ENCODE measurements at regions not wholly inside any gene's neighbourhood (a gene's known extent, or its start where the extent isn't known, plus 50 kb on each side); places are given as distances from the start of the nearest gene placed in this dataset.

DNA sequence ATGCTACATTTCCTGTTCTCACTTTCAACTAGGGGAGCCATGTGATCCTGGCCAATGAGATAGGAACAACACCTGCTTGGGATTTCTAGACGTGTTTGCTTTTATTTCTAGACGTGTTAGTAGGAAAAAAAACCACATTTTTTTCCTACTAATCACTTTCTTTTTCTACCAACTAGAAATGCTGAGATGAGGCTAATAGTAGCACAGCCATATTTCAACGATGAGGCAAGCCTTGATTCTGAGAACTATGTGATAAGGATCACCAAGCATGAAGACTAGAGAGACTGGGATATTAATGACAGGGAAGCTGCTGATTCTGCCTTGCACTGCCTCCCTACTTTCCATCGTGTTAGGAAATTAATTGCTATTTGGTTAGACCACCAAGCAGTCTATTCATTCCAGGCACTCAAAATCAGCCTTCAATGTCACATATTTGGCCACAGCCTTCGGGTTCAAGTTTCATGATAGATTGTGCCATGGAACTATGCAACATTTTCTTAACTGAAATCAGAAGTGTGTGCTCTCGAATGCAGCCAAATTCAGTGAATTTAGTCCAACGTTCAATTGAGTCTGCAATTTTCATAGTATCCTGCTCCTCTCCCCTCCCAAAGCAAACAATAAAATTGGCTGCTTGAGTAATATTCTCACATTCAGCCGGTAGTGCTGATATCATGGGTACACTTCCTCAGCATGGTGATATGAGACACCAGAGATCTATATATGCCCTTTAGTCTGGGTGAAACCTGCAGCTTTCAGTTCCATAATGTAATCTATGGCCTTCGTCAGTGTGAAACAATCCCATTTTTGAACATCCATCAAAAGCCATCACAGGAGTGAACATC lies 98.1 kb downstream of the GPR37 start:
- DNase-seq (ENCODE audit: low spot score in 2 of 2) (no peak), ATAC-seq (replicated peaks; ENCODE audit: extremely low read depth, poor library complexity, severe bottlenecking) (no peak)
- Mint-ChIP-seq H3K27ac (ENCODE audit: low read depth) (no peak overlapping the region), H3K9me3 (peaks cover 9% of the 10 kb centered on the region), H3K4me1 (no peaks in the 10 kb centered on the region), H3K4me3 (no peak overlapping the region), H3K27me3 (no peaks in the 10 kb centered on the region), H3K36me3 (ENCODE audit: insufficient read depth) (no peaks in the 10 kb centered on the region)

DNA sequence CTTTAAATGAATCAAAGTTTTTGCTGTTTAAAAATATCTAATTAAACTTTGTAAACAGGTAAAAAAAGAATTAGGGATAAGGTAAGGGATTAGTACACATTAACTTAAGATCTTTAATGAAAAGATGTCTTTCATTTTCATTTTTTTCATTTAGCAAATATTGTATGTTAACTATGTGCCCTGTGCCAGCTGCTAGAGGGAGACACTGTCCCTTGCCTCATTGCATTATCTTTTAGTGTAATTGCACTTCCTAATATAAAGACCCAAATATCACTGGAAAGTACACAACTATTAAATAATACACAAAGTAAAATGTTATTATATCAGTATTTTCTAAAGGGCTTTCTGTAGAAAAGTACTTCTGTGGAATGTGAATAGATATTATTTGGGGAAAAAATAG lies 102.7 kb downstream of the GPR37 start:
- no peak for DNase-seq (ENCODE audit: low spot score in 2 of 2)
- no peak for ATAC-seq (replicated peaks; ENCODE audit: extremely low read depth, poor library complexity, severe bottlenecking)
- Mint-ChIP-seq H3K27ac (ENCODE audit: low read depth) (no peak overlapping the region), H3K36me3 (ENCODE audit: insufficient read depth) (no peaks in the 10 kb centered on the region), H3K4me3 (no peak overlapping the region), H3K27me3 (no peaks in the 10 kb centered on the region), H3K4me1 (no peaks in the 10 kb centered on the region), H3K9me3 (peaks cover 9% of the 10 kb centered on the region)

DNA sequence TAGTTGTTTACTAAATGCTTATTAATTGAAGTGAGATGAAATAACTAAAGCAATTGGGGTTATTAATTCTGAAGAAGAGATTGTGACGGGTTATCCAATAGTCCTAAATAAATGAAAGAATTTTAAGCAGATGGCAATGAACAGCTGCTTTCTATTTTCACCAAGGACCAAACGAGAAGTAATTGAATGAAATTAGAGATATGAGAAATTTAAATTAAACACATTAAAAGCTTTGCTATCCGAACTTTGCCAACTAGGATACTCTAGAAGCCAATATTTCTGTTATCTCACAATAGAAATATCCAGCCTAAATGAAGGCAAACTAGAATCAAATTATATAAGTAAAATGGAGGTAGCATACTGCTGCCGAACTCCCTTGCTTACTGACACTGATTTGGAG lies 103.2 kb downstream of the GPR37 start:
- H3K27me3 Mint-ChIP-seq: no peaks in the 10 kb centered on the region
- no peaks in the 10 kb centered on the region for H3K4me1 Mint-ChIP-seq
- no peak overlapping the region for H3K27ac Mint-ChIP-seq (ENCODE audit: low read depth)
- ATAC-seq (replicated peaks; ENCODE audit: extremely low read depth, poor library complexity, severe bottlenecking): no peak
- no peaks in the 10 kb centered on the region for H3K36me3 Mint-ChIP-seq (ENCODE audit: insufficient read depth)
- peaks cover 9% of the 10 kb centered on the region for H3K9me3 Mint-ChIP-seq
- no peak for DNase-seq (ENCODE audit: low spot score in 2 of 2)
- no peak overlapping the region for H3K4me3 Mint-ChIP-seq

DNA sequence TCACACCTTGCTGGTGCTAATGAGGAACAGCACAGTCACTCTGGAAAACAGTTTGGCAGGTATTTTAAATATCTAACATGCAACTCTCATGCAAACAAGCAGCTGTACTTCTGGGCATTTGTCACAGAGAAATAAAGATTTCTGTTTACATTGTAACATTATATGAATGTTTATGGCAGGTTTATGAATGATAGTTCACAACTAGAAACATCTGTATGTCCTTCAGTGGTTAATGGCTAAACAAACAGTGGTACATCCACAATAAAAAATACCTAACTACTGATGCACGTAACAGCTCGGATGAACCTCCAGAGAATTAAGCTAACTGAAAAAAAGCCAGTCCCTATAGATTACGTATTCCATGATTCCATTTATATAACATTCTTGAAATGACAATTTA lies 109.6 kb downstream of the GPR37 start:
- ATAC-seq (replicated peaks; ENCODE audit: extremely low read depth, poor library complexity, severe bottlenecking) (no peak), DNase-seq (ENCODE audit: low spot score in 2 of 2) (no peak)

DNA sequence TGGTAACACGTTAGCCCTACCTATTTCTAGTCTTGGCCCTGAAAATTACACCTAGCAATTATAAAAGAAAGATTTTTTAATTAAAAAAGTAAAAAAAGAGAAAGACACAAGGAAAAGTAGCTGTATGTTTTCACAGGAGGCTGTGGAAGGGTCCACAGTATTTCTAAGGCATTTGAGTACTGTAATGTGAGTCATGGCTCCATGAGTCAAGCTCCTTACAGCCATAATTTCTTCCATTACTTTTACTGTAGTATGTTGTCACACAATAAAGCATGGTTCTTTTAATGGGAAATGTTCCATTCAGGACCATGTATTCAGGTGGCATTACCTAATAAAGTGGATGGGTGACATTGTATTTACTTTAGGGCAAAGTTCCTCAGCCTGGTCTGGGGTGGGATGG lies 113.4 kb downstream of the GPR37 start:
- Mint-ChIP-seq H3K4me1 (peaks cover 13% of the 10 kb centered on the region), H3K9me3 (peaks cover 6% of the 10 kb centered on the region), H3K27me3 (no peaks in the 10 kb centered on the region), H3K27ac (ENCODE audit: low read depth) (no peak overlapping the region), H3K4me3 (no peak overlapping the region), H3K36me3 (ENCODE audit: insufficient read depth) (no peaks in the 10 kb centered on the region)
- no peak for DNase-seq (ENCODE audit: low spot score in 2 of 2)
- no peak for ATAC-seq (replicated peaks; ENCODE audit: extremely low read depth, poor library complexity, severe bottlenecking)

More for the DNA sequence above, 109.6 kb downstream of the GPR37 start:
- H3K4me3 Mint-ChIP-seq: no peak overlapping the region
- no peaks in the 10 kb centered on the region for H3K4me1 Mint-ChIP-seq
- no peaks in the 10 kb centered on the region for H3K27me3 Mint-ChIP-seq
- H3K9me3 Mint-ChIP-seq: no peaks in the 10 kb centered on the region
- no peaks in the 10 kb centered on the region for H3K36me3 Mint-ChIP-seq (ENCODE audit: insufficient read depth)
- no peak overlapping the region for H3K27ac Mint-ChIP-seq (ENCODE audit: low read depth)

DNA sequence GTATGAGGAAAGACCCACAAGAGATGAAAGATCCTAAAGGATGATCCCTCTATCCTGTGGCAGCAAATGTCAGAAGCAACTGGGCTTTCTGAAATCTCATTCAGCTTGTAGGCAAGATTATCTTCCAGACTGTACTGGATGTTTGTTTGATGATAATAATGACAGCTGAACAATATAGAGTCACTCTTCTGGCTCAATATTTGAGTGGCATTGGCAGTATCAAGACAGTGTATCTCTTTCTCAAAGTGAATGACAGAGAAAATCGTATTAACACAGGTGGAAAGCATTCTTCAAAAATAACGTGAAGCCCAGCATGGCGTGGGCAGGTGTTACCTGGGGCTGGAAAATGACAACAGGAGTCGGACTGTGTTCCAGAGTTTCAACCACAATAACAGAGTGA lies 114.5 kb downstream of the GPR37 start:
- peaks cover 6% of the 10 kb centered on the region for H3K9me3 Mint-ChIP-seq
- peaks cover 13% of the 10 kb centered on the region for H3K4me1 Mint-ChIP-seq
- ATAC-seq (replicated peaks; ENCODE audit: extremely low read depth, poor library complexity, severe bottlenecking): no peak
- no peak overlapping the region for H3K4me3 Mint-ChIP-seq
- no peak for DNase-seq (ENCODE audit: low spot score in 2 of 2)
- H3K27ac Mint-ChIP-seq (ENCODE audit: low read depth): no peak overlapping the region
- H3K36me3 Mint-ChIP-seq (ENCODE audit: insufficient read depth): no peaks in the 10 kb centered on the region
- no peaks in the 10 kb centered on the region for H3K27me3 Mint-ChIP-seq

DNA sequence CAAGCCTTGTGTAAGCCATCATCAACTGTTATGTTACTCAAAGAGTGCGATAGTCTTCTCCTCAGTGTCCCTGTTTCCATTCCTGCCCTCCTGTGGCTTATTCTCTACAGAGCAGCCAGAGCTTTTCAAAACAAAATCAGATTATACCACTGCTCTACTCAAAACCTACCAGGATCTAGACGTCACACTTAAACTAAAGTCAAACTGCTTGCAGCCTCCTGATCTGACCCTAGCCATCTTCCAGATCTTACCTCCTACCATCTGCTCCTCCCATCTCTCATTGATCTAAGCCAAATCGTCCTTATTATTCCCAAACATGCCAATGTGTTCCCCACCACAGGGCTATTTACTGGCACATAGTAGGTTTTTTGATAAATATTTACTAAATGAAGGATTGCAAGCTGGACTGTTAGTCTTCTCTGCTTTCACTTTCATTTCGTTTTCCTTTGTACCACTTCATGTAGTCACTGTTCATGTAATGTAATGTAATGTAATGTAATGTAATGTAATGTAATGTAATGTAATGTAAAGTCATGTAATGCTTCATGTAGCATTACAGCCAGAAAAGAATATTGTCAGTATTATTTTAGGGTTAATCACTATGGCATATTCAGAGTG lies 116.1 kb downstream of the GPR37 start:
- no peaks in the 10 kb centered on the region for H3K27me3 Mint-ChIP-seq
- ATAC-seq (replicated peaks; ENCODE audit: extremely low read depth, poor library complexity, severe bottlenecking): no peak
- peaks cover 13% of the 10 kb centered on the region for H3K4me1 Mint-ChIP-seq
- no peak for DNase-seq (ENCODE audit: low spot score in 2 of 2)
- H3K27ac Mint-ChIP-seq (ENCODE audit: low read depth): peak overlapping the region; percentile 80
- H3K9me3 Mint-ChIP-seq: peaks cover 6% of the 10 kb centered on the region
- H3K36me3 Mint-ChIP-seq (ENCODE audit: insufficient read depth): no peaks in the 10 kb centered on the region
- H3K4me3 Mint-ChIP-seq: peak overlapping the region; percentile 70

DNA sequence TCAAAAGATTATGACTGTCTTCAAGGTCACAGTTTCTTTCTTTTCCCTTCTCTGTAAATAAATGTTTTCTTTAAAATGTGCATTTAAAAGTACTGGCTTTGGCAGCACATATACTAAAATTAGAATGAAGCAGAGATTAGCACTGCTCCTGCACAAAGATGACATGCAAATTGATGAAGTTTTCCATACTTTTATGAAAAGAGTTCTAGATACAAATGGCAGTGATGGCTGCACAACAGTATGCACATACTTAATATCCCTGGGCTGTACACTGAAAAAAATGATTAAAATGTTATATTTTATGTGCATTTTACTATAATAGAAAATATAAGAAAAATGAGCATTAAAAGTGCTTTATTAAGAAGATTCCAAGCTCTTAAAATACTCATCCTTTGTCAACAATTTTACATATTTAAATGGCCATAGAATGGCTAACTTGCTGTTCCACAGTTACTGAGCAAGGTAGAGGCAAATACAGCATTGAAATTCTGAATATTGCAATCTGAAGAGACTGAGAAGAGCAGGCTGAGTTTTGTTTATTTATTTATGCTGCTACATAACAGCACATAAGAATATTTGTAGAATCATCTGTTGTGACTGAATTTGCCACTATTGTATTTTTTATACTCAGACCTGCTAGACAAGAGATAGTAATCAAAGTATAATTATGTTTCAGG lies 117.8 kb downstream of the GPR37 start:
- DNase-seq (ENCODE audit: low spot score in 2 of 2) (no peak), ATAC-seq (replicated peaks; ENCODE audit: extremely low read depth, poor library complexity, severe bottlenecking) (no peak)
- Mint-ChIP-seq H3K4me3 (no peak overlapping the region), H3K4me1 (peaks cover 13% of the 10 kb centered on the region), H3K27me3 (no peaks in the 10 kb centered on the region), H3K27ac (ENCODE audit: low read depth) (no peak overlapping the region), H3K9me3 (peaks cover 6% of the 10 kb centered on the region), H3K36me3 (ENCODE audit: insufficient read depth) (no peaks in the 10 kb centered on the region)

DNA sequence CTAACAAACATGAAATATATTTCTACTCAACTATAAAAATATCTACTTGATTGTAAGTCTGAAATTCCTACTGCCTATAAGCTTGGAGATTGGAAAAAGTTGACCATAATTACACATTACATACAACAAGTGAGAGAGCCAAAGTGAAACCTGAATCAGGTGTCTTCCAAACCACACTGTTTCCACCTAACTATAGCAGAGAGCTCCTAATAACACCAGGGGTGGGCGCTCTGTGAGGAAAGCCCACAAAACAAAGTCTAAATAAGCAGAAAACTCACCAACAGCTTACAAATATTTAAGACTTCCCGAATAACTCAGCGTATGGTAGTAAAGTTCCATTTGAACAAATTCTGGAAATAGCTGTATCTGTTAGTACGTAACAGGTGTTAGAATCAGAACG lies 119.9 kb downstream of the GPR37 start:
- Mint-ChIP-seq H3K4me1 (peaks cover 13% of the 10 kb centered on the region), H3K27ac (ENCODE audit: low read depth) (no peak overlapping the region), H3K36me3 (ENCODE audit: insufficient read depth) (no peaks in the 10 kb centered on the region), H3K4me3 (no peak overlapping the region), H3K9me3 (peaks cover 6% of the 10 kb centered on the region), H3K27me3 (no peaks in the 10 kb centered on the region)
- DNase-seq (ENCODE audit: low spot score in 2 of 2): no peak
- ATAC-seq (replicated peaks; ENCODE audit: extremely low read depth, poor library complexity, severe bottlenecking): no peak

DNA sequence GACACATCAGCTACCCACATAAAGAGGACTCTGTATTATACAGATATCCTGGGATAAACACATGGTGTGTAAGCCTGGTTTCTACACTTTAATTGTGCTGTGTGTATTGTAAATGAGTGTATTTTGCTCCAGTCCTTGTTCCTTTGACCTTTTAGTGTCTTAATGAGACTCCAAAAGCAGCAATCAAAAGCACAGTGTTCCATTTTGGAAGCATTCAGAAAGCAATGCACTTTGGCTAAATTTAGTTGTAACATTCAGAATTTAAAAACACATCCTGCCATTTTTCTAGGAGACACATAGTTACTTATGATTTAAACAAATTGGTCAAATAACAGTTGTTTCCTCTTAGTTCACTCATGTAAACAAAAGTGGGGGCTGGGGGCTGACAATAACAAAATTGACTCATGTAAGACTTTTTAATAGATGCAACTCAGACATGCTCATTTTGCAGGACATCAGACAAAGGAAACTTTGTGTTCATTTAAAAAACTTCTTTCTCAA lies 122.2 kb downstream of the GPR37 start:
- no peak for ATAC-seq (replicated peaks; ENCODE audit: extremely low read depth, poor library complexity, severe bottlenecking)

DNA sequence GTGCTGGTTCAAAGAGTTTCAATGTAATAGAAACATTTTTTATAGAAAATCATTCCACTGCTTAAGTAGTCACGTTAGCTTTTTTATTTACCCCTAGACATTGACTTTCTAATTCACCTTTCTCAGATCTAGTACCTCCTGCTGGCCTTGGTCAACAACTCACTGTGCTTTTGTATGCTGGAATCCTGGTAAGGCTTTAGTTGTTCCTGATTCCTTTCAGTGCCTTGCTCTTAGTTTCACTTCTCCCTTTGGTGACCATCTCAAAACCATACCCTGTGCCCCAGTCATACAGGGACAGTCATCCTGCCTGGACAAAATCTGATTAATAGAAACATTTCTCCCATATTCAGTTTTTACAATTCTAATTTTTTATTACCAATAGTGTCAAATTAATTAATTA lies 130.2 kb downstream of the GPR37 start:
- no peak overlapping the region for H3K27ac Mint-ChIP-seq (ENCODE audit: low read depth)
- no peaks in the 10 kb centered on the region for H3K27me3 Mint-ChIP-seq
- no peaks in the 10 kb centered on the region for H3K4me1 Mint-ChIP-seq
- DNase-seq (ENCODE audit: low spot score in 2 of 2) (no peak), ATAC-seq (replicated peaks; ENCODE audit: extremely low read depth, poor library complexity, severe bottlenecking) (no peak)
- no peaks in the 10 kb centered on the region for H3K36me3 Mint-ChIP-seq (ENCODE audit: insufficient read depth)
- H3K4me3 Mint-ChIP-seq: no peak overlapping the region
- H3K9me3 Mint-ChIP-seq: peaks cover 7% of the 10 kb centered on the region

More for the DNA sequence above, 122.2 kb downstream of the GPR37 start:
- H3K36me3 Mint-ChIP-seq (ENCODE audit: insufficient read depth): no peaks in the 10 kb centered on the region
- DNase-seq (ENCODE audit: low spot score in 2 of 2): no peak
- no peaks in the 10 kb centered on the region for H3K4me1 Mint-ChIP-seq
- H3K4me3 Mint-ChIP-seq: no peak overlapping the region
- no peak overlapping the region for H3K27ac Mint-ChIP-seq (ENCODE audit: low read depth)
- no peaks in the 10 kb centered on the region for H3K27me3 Mint-ChIP-seq
- H3K9me3 Mint-ChIP-seq: no peaks in the 10 kb centered on the region

DNA sequence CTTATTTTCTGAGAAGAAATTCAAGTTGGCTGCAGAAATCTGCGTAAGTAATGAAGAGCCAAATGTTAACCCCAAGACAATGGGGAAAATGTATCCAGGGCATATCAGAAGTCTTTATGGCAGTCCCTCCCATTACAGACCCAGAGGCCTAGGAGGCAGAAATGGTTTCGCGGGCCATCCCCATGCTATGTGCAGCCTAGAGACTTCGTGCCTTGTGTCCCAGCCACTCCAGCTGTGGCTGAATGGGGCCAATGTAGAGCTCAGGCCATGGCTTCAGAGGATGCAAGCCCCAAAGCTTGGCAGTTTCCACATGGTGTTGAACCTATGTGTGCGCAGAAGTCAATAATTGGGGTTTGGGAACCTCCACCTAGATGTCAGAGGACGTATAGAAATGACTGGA lies 131.9 kb downstream of the GPR37 start:
- Mint-ChIP-seq H3K4me1 (no peaks in the 10 kb centered on the region), H3K36me3 (ENCODE audit: insufficient read depth) (no peaks in the 10 kb centered on the region), H3K27ac (ENCODE audit: low read depth) (no peak overlapping the region), H3K4me3 (no peak overlapping the region), H3K27me3 (no peaks in the 10 kb centered on the region), H3K9me3 (peaks cover 13% of the 10 kb centered on the region)
- DNase-seq (ENCODE audit: low spot score in 2 of 2): no peak
- ATAC-seq (replicated peaks; ENCODE audit: extremely low read depth, poor library complexity, severe bottlenecking): no peak

DNA sequence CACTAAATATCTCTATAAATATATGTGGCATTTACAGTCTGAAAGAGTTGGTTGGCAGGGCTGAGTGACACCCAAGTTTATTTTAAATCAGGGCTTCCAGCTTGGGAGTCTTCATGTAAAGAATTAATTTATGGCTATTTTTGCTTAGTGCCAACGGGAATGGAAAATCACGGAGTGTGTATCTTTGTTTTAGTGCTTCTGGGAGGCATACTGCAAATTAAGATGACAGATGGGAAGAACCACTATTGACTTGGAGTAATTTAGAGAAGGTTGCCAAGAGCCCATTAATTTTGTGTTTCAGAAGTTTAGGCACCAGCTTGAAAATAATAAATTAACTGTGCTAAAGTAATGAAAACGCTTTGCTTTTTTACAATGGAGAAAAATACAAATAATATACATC lies 135.2 kb downstream of the GPR37 start:
- Mint-ChIP-seq H3K9me3 (peaks cover 19% of the 10 kb centered on the region), H3K4me3 (no peak overlapping the region), H3K27me3 (no peaks in the 10 kb centered on the region), H3K27ac (ENCODE audit: low read depth) (no peak overlapping the region), H3K4me1 (no peaks in the 10 kb centered on the region), H3K36me3 (ENCODE audit: insufficient read depth) (no peaks in the 10 kb centered on the region)
- ATAC-seq (replicated peaks; ENCODE audit: extremely low read depth, poor library complexity, severe bottlenecking) (no peak), DNase-seq (ENCODE audit: low spot score in 2 of 2) (no peak)
